ENCODE measurements at regions not wholly inside any gene's neighbourhood (a gene's known extent, or its start where the extent isn't known, plus 50 kb on each side); places are given as distances from the start of the nearest gene placed in this dataset.
"Not testable (repeated sequence)": the region's sequence is repeated elsewhere in the genome, so short reads cannot be mapped to it uniquely, and the experiment has no call there.

GRCh38 chr15:38809621-38810020, 245.0 kb upstream of the RASGRP1 start:
- Histone ChIP-seq H3K36me3 (ENCODE audit: control insufficient read depth, low read length) (no peaks in the 10 kb centered on the region), H3K27ac (ENCODE audit: low read depth, low read length) (no peak overlapping the region), H3K4me1 (ENCODE audit: control insufficient read depth, low read length) (no peaks in the 10 kb centered on the region), H3K4me3 (ENCODE audit: low read length) (no peak overlapping the region), H3K79me2 (ENCODE audit: control insufficient read depth, low read length) (no peaks in the 10 kb centered on the region), H3K9me2 (replicated peaks; ENCODE audit: control insufficient read depth, low read length) (no peaks in the 10 kb centered on the region), H3K4me2 (ENCODE audit: low read length) (no peak overlapping the region), H3F3A (ENCODE audit: control insufficient read depth, insufficient read depth) (no peaks in the 10 kb centered on the region), H3K9me3 (ENCODE audit: control insufficient read depth, insufficient read depth, low read length) (no peaks in the 10 kb centered on the region), H4K20me1 (ENCODE audit: control insufficient read depth, insufficient read depth, low read depth, low read length) (no peaks in the 10 kb centered on the region), H3K27me3 (ENCODE audit: control insufficient read depth, low read length) (no peaks in the 10 kb centered on the region)
- TF ChIP-seq, protein P1, sequence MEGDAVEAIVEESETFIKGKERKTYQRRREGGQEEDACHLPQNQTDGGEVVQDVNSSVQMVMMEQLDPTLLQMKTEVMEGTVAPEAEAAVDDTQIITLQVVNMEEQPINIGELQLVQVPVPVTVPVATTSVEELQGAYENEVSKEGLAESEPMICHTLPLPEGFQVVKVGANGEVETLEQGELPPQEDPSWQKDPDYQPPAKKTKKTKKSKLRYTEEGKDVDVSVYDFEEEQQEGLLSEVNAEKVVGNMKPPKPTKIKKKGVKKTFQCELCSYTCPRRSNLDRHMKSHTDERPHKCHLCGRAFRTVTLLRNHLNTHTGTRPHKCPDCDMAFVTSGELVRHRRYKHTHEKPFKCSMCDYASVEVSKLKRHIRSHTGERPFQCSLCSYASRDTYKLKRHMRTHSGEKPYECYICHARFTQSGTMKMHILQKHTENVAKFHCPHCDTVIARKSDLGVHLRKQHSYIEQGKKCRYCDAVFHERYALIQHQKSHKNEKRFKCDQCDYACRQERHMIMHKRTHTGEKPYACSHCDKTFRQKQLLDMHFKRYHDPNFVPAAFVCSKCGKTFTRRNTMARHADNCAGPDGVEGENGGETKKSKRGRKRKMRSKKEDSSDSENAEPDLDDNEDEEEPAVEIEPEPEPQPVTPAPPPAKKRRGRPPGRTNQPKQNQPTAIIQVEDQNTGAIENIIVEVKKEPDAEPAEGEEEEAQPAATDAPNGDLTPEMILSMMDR (IDR thresholded peaks at IDR 0.05; ENCODE audit: low read depth, low read length, poor library complexity, severe bottlenecking): no peak
- TF ChIP-seq EZH2phosphoT487 (IDR thresholded peaks at IDR 0.05; ENCODE audit: borderline replicate concordance, low read length): no peak

GRCh38 chr15:38810686-38811085, 246.1 kb upstream of the RASGRP1 start:
- Histone ChIP-seq H3K9me2 (replicated peaks; ENCODE audit: control insufficient read depth, low read length) (no peaks in the 10 kb centered on the region), H3K79me2 (ENCODE audit: control insufficient read depth, low read length) (no peaks in the 10 kb centered on the region), H3K4me2 (ENCODE audit: low read length) (no peak overlapping the region), H3K4me3 (ENCODE audit: low read length) (no peak overlapping the region), H3K9me3 (ENCODE audit: control insufficient read depth, insufficient read depth, low read length) (no peaks in the 10 kb centered on the region), H4K20me1 (ENCODE audit: control insufficient read depth, insufficient read depth, low read depth, low read length) (no peaks in the 10 kb centered on the region), H3K27ac (ENCODE audit: low read depth, low read length) (no peak overlapping the region), H3K4me1 (ENCODE audit: control insufficient read depth, low read length) (no peaks in the 10 kb centered on the region), H3K27me3 (ENCODE audit: control insufficient read depth, low read length) (no peaks in the 10 kb centered on the region), H3K36me3 (ENCODE audit: control insufficient read depth, low read length) (no peaks in the 10 kb centered on the region), H3F3A (ENCODE audit: control insufficient read depth, insufficient read depth) (no peaks in the 10 kb centered on the region)
- TF ChIP-seq, protein P1 (IDR thresholded peaks at IDR 0.05; ENCODE audit: low read depth, low read length, poor library complexity, severe bottlenecking): no peak
- no peak for TF ChIP-seq EZH2phosphoT487 (IDR thresholded peaks at IDR 0.05; ENCODE audit: borderline replicate concordance, low read length)

GRCh38 chr15:38814254-38814653, 249.6 kb upstream of the RASGRP1 start:
- H4K20me1 ChIP-seq (ENCODE audit: control insufficient read depth, insufficient read depth, low read depth, low read length); H3K27me3 ChIP-seq (ENCODE audit: control insufficient read depth, low read length); H3K9me2 ChIP-seq (replicated peaks; ENCODE audit: control insufficient read depth, low read length); H3K4me1 ChIP-seq (ENCODE audit: control insufficient read depth, low read length); H3F3A ChIP-seq (ENCODE audit: control insufficient read depth, insufficient read depth); H3K9me3 ChIP-seq (ENCODE audit: control insufficient read depth, insufficient read depth, low read length); H3K79me2 ChIP-seq (ENCODE audit: control insufficient read depth, low read length); H3K36me3 ChIP-seq (ENCODE audit: control insufficient read depth, low read length); H3K27ac ChIP-seq (ENCODE audit: low read depth, low read length); H3K4me2 ChIP-seq (ENCODE audit: low read length); H3K4me3 ChIP-seq (ENCODE audit: low read length): not testable (repeated sequence)

GRCh38 chr15:38814891-38815290, 250.3 kb upstream of the RASGRP1 start:
- no peaks in the 10 kb centered on the region for H4K20me1 ChIP-seq (ENCODE audit: control insufficient read depth, insufficient read depth, low read depth, low read length)
- H3F3A ChIP-seq (ENCODE audit: control insufficient read depth, insufficient read depth): no peaks in the 10 kb centered on the region
- H3K79me2 ChIP-seq (ENCODE audit: control insufficient read depth, low read length): no peaks in the 10 kb centered on the region
- H3K9me2 ChIP-seq (replicated peaks; ENCODE audit: control insufficient read depth, low read length): no peaks in the 10 kb centered on the region
- H3K27me3 ChIP-seq (ENCODE audit: control insufficient read depth, low read length): no peaks in the 10 kb centered on the region
- H3K27ac ChIP-seq (ENCODE audit: low read depth, low read length): no peak overlapping the region
- H3K4me1 ChIP-seq (ENCODE audit: control insufficient read depth, low read length): no peaks in the 10 kb centered on the region
- no peaks in the 10 kb centered on the region for H3K9me3 ChIP-seq (ENCODE audit: control insufficient read depth, insufficient read depth, low read length)
- no peak overlapping the region for H3K4me2 ChIP-seq (ENCODE audit: low read length)
- no peaks in the 10 kb centered on the region for H3K36me3 ChIP-seq (ENCODE audit: control insufficient read depth, low read length)
- H3K4me3 ChIP-seq (ENCODE audit: low read length): no peak overlapping the region
- no peak for TF ChIP-seq EZH2phosphoT487 (IDR thresholded peaks at IDR 0.05; ENCODE audit: borderline replicate concordance, low read length)
